Renal cortex interstitium (tissue), 11 donors: ENCODE measurements at regions not wholly inside any gene's neighbourhood (a gene's known extent, or its start where the extent isn't known, plus 50 kb on each side); places are given as distances from the start of the nearest gene placed in this dataset.

Experiments
- DNase-seq, 11 donors: peaks; one replicate each; pipeline ENCODE4 v3.0.0-alpha.2; 2013; ENCODE audit warnings: low read depth in 9 of 11, low spot score in 4 of 11; ENCODE audit errors: extremely low read depth in 1 of 11

GRCh38 chr9:84123648-84124406 is 143.2 kb downstream of the RMI1 start:
- DNase-seq, result no peak

- no peak for DNase-seq
Observed at GRCh38 chr9:84125046-84125445, 144.4 kb downstream of the RMI1 start.

- no peak for DNase-seq
Observed at GRCh38 chr9:84129529-84129928, 148.9 kb downstream of the RMI1 start.

GRCh38 chr9:84136119-84136868 is 155.7 kb downstream of the RMI1 start:
- DNase-seq, result no peak

- DNase-seq, result no peak
Observed at GRCh38 chr9:84137968-84138367, 157.4 kb downstream of the RMI1 start.

- no peak for DNase-seq
Observed at GRCh38 chr9:84138541-84138940, 157.9 kb downstream of the RMI1 start.

GRCh38 chr9:84139296-84140070 is 158.9 kb downstream of the RMI1 start:
- no peak for DNase-seq

GRCh38 chr9:84140535-84141101 is 160.0 kb downstream of the RMI1 start:
- peak in 1 of 11 donors; percentile 36 for DNase-seq

GRCh38 chr9:84141741-84142370 is 161.3 kb downstream of the RMI1 start:
- DNase-seq, result no peak

- no peak for DNase-seq
Observed at GRCh38 chr9:84145031-84145430, 164.4 kb downstream of the RMI1 start.

- no peak for DNase-seq
Observed at GRCh38 chr9:84145780-84146179, 165.2 kb downstream of the RMI1 start.

GRCh38 chr9:84146893-84147710 is 166.5 kb downstream of the RMI1 start:
- DNase-seq, result no peak

GRCh38 chr9:84151236-84151635 is 170.6 kb downstream of the RMI1 start:
- no peak for DNase-seq

GRCh38 chr9:84151640-84152039 is 171.0 kb downstream of the RMI1 start:
- DNase-seq, result no peak

- DNase-seq, result no peak
Observed at GRCh38 chr9:84152204-84152603, 171.6 kb downstream of the RMI1 start.

GRCh38 chr9:84153885-84154284 is 173.3 kb downstream of the RMI1 start:
- no peak for DNase-seq

GRCh38 chr9:84154320-84154719 is 173.7 kb downstream of the RMI1 start:
- DNase-seq, result no peak

GRCh38 chr9:84163052-84163650 is 177.4 kb downstream of the SLC28A3 start:
- DNase-seq, result no peak
